SK-N-MC (cell line): ENCODE measurements at regions not wholly inside any gene's neighbourhood (a gene's known extent, or its start where the extent isn't known, plus 50 kb on each side); places are given as distances from the start of the nearest gene placed in this dataset.
A peak's percentile ranks its signal among the peaks of the same experiment; 100 is the strongest.

Experiments used
- DNase-seq: peaks from one replicate; pipeline ENCODE4 v3.0.0-alpha.2; 2011; ENCODE audit warnings: low read depth, low spot score
- H3K27ac ChIP-seq: fragments of 200-600 bp; sonication (generic); 2 replicates; pipeline ENCODE4 v1.5.1; 2016; ENCODE audit warnings: mixed run types
- H3K36me3 ChIP-seq: fragments of 200-600 bp; sonication (generic); 2 replicates; pipeline ENCODE4 v1.6.1; 2017; ENCODE audit warnings: antibody characterized with exemption, low read length, mixed read lengths; ENCODE audit not compliant: insufficient read depth
- H3K4me3 ChIP-seq: fragments of 200-600 bp; sonication (generic); 2 replicates; pipeline ENCODE4 v1.5.1; 2016
- H3K9ac ChIP-seq: fragments of 200-600 bp; sonication (generic); 2 replicates; pipeline ENCODE4 v1.8.0; 2017; ENCODE audit warnings: mixed run types, mixed read lengths; ENCODE audit not compliant: insufficient read length
- H3K9me3 ChIP-seq: fragments of 200-600 bp; sonication (generic); 2 replicates; pipeline ENCODE4 v1.6.1; 2017; ENCODE audit warnings: low read depth, mild to moderate bottlenecking, antibody characterized with exemption, low read length, moderate library complexity, mixed read lengths
- EZH2 ChIP-seq: fragments of 200-600 bp; sonication (generic); IDR thresholded peaks from one replicate; pipeline ENCODE4 v1.6.1; 2017; ENCODE audit warnings: antibody characterized with exemption
- FOXP2 ChIP-seq: optimal IDR thresholded peaks from 2 replicates; pipeline ENCODE3; 2011; ENCODE audit warnings: mild to moderate bottlenecking, moderate library complexity; ENCODE audit not compliant: insufficient read depth; ENCODE audit errors: extremely low read length, control extremely low read depth
- POLR2AphosphoS5 ChIP-seq: IDR thresholded peaks from 2 replicates; pipeline ENCODE4 v1.6.1; 2012; ENCODE audit warnings: mild to moderate bottlenecking, low read depth, low read length, borderline replicate concordance

- Histone ChIP-seq H3K9ac (no peak overlapping the region), H3K9me3 (no peaks in the 10 kb centered on the region), H3K4me3 (no peak overlapping the region), H3K36me3 (no peaks in the 10 kb centered on the region), H3K27ac (no peak overlapping the region)
- TF ChIP-seq FOXP2 (no peak), EZH2 (no peak), POLR2AphosphoS5 (no peak)
- DNase-seq, result no peak
These were observed 475.1 kb upstream of the ANKRD30A start for GRCh38 chr10:36650274-36650673.

GRCh38 chr10:36647540-36647939 is 477.9 kb upstream of the ANKRD30A start:
- Histone ChIP-seq H3K9me3 (no peaks in the 10 kb centered on the region), H3K9ac (no peak overlapping the region), H3K27ac (no peak overlapping the region), H3K36me3 (no peaks in the 10 kb centered on the region), H3K4me3 (no peak overlapping the region)
- DNase-seq, result no peak
- TF ChIP-seq POLR2AphosphoS5 (no peak), EZH2 (no peak), FOXP2 (no peak)

GRCh38 chr10:36640626-36641025 is 484.8 kb upstream of the ANKRD30A start:
- no peak for TF ChIP-seq POLR2AphosphoS5
- TF ChIP-seq EZH2, result no peak
- no peak for TF ChIP-seq FOXP2
- H3K36me3 ChIP-seq, result no peaks in the 10 kb centered on the region
- H3K27ac ChIP-seq, result no peak overlapping the region
- no peaks in the 10 kb centered on the region for H3K9me3 ChIP-seq
- no peak for DNase-seq
- no peak overlapping the region for H3K9ac ChIP-seq
- H3K4me3 ChIP-seq, result no peak overlapping the region

- H3K36me3 ChIP-seq, result no peaks in the 10 kb centered on the region
- no peak for TF ChIP-seq FOXP2
- no peak for TF ChIP-seq EZH2
- TF ChIP-seq POLR2AphosphoS5, result no peak
- H3K9ac ChIP-seq, result no peak overlapping the region
- H3K27ac ChIP-seq, result 0 out of 2 replicates have a peak overlapping the region, but pooled peaks have one; percentile 54
- DNase-seq, result no peak
- no peak overlapping the region for H3K4me3 ChIP-seq
- no peaks in the 10 kb centered on the region for H3K9me3 ChIP-seq
These were observed 486.8 kb upstream of the ANKRD30A start for GRCh38 chr10:36638462-36639155.

DNA sequence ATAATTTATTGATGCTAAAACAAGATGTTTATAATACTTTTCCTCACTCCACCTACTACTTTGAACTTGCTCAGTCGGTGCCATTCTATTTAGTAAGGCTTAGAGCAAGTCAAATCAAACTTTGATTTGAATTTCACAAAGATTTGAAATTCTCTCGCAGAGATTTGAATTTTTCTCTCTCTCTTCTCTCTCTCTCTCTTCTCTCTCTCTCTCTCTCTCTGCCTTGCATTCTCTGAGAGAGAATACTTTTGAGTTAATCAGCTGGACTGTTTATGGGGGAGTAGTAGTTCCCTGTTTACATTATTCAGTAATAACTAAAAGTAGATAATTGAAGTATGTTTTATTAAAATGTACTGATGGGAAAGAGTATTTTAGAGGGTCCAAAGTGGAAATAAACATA is 488.5 kb upstream of the ANKRD30A start:
- TF ChIP-seq FOXP2 (no peak), POLR2AphosphoS5 (no peak), EZH2 (no peak)
- Histone ChIP-seq H3K36me3 (no peaks in the 10 kb centered on the region), H3K4me3 (peak overlapping the region; percentile 39), H3K27ac (peak overlapping the region; percentile 98), H3K9me3 (no peaks in the 10 kb centered on the region), H3K9ac (peak overlapping the region; percentile 51)
- DNase-seq, result no peak

DNA sequence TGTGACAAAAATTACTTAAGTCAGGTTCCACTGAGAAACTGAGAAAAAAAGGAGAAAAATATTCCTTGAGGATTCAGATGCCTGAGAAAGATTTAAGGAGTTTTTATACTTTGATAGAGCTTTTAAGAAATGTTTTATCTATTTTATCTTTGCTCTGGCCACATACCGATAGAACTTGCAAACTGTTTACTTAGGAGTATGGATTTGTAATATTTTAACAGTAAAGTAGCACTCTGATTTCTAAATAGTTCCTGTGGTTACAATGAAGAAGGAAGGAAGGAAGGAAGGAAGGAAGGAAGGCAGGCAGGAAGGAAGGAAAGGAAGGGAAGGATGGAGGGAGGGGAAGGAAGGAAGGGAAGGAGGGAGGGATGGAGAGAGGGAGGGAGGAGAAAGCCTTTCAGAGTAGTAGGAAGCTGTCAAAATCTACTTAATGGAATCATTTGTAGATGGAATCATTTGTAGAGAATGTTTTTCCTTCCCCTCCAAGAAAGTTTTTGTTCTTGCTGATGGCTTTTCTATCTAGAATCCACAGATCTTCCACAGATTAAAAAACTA is 489.0 kb upstream of the ANKRD30A start:
- Histone ChIP-seq H3K9me3 (no peaks in the 10 kb centered on the region), H3K4me3 (peak overlapping the region; percentile 39), H3K27ac (peak overlapping the region; percentile 98), H3K36me3 (no peaks in the 10 kb centered on the region), H3K9ac (no peak overlapping the region)
- DNase-seq, result peak; percentile 75
- TF ChIP-seq EZH2 (no peak), POLR2AphosphoS5 (no peak; the same call in 1 of the 2 replicates), FOXP2 (no peak)

- Histone ChIP-seq H3K9me3 (no peaks in the 10 kb centered on the region), H3K36me3 (no peaks in the 10 kb centered on the region), H3K4me3 (peak overlapping the region; percentile 15; the same call in 1 of the 2 replicates), H3K27ac (peak overlapping the region; percentile 96), H3K9ac (no peak overlapping the region)
- DNase-seq, result no peak
- TF ChIP-seq EZH2 (no peak), POLR2AphosphoS5 (no peak), FOXP2 (no peak)
These were observed 490.5 kb upstream of the ANKRD30A start for GRCh38 chr10:36634916-36635315.

DNA sequence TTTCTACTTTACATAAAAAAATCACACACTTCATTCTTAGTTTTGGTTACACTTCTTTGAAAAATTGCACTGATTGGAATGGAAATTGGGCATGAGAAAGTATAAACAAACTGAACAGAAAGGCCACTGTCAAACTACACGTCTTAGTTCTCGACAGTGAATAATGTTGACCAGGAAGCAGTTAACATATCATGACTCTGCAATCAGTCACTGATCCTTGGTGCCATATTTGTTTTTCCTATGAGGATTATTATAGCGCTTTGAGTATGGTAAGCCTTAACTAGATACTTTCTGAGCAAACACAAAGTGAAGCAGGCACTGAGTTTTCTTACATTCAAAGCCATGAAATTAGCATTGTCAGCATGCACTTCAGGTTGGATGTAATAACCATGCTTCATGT is 495.1 kb upstream of the ANKRD30A start:
- Histone ChIP-seq H3K36me3 (no peaks in the 10 kb centered on the region), H3K9me3 (no peaks in the 10 kb centered on the region), H3K4me3 (no peak overlapping the region), H3K9ac (no peak overlapping the region), H3K27ac (no peak overlapping the region)
- TF ChIP-seq EZH2 (no peak), FOXP2 (no peak), POLR2AphosphoS5 (no peak)
- no peak for DNase-seq

- TF ChIP-seq POLR2AphosphoS5, result no peak; the same call in 1 of the 2 replicates
- no peak for TF ChIP-seq FOXP2
- TF ChIP-seq EZH2, result no peak
- H3K27ac ChIP-seq, result no peak overlapping the region
- H3K9me3 ChIP-seq, result no peaks in the 10 kb centered on the region
- no peak for DNase-seq
- H3K36me3 ChIP-seq, result no peaks in the 10 kb centered on the region
- no peak overlapping the region for H3K4me3 ChIP-seq
- H3K9ac ChIP-seq, result no peak overlapping the region
These were observed 495.9 kb upstream of the ANKRD30A start for GRCh38 chr10:36629476-36629875.
